ENCODE measurements at regions not wholly inside any gene's neighbourhood (a gene's known extent, or its start where the extent isn't known, plus 50 kb on each side); places are given as distances from the start of the nearest gene placed in this dataset.

- TF ChIP-seq CTCF (conservative IDR thresholded peaks at IDR 0.05; ENCODE audit: low read depth, low read length) (no peak), BHLHE40 (IDR thresholded peaks at IDR 0.05; ENCODE audit: low read depth, low read length) (0 out of 2 replicates have a peak, but pooled peaks have one; percentile 8), USF2 (IDR thresholded peaks at IDR 0.05; ENCODE audit: low read depth, low read length) (no peak), POLR2A (IDR thresholded peaks at IDR 0.05; ENCODE audit: low read depth, low read length) (no peak), MAZ (IDR thresholded peaks at IDR 0.05; ENCODE audit: borderline replicate concordance, low read depth, low read length) (no peak), RCOR1 (IDR thresholded peaks at IDR 0.05; ENCODE audit: insufficient replicate concordance, low read length) (no peak), MXI1 (IDR thresholded peaks at IDR 0.05; ENCODE audit: borderline replicate concordance, low read depth, low read length) (no peak), RAD21 (IDR thresholded peaks at IDR 0.05; ENCODE audit: low read length) (no peak), CEBPB (IDR thresholded peaks at IDR 0.05; ENCODE audit: low read depth, low read length) (no peak), MAFK (IDR thresholded peaks at IDR 0.05; ENCODE audit: low read depth, low read length) (no peak), NFE2L2 (IDR thresholded peaks at IDR 0.05; ENCODE audit: low read depth, low read length) (no peak), ELK1 (IDR thresholded peaks at IDR 0.05; ENCODE audit: borderline replicate concordance, low read depth, low read length) (no peak)
Observed at GRCh38 chr1:190908691-190909090, 431.0 kb upstream of the BRINP3 start.

All from IMR-90 (cell line).